Kidney (tissue), 13 donors: ENCODE measurements at regions not wholly inside any gene's neighbourhood (a gene's known extent, or its start where the extent isn't known, plus 50 kb on each side); places are given as distances from the start of the nearest gene placed in this dataset.
A peak's percentile ranks its signal among the peaks of the same experiment; 100 is the strongest.
"Not testable (repeated sequence)": the region's sequence is repeated elsewhere in the genome, so short reads cannot be mapped to it uniquely, and the experiment has no call there.

Experiments used
- DNase-seq, 5 donors: peaks; one replicate each; pipeline ENCODE4 v3.0.0-alpha.2; 2013 to 2020
- FAIRE-seq: peaks from 2 replicates; lab custom pipeline; 2012; peaks lifted over from hg19 to GRCh38; lab: Jason Lieb, UNC
- H3K27ac ChIP-seq, 2 donors: one replicate each; pipeline ENCODE4 v1.7.0; 2013; ENCODE audit warnings: low read depth in 2 of 2, low read length in 2 of 2, inconsistent platforms in 1 of 2
- H3K27me3 ChIP-seq: one replicate; pipeline ENCODE4 v1.7.1; 2013; ENCODE audit warnings: low read length, inconsistent platforms; ENCODE audit not compliant: control insufficient read depth, insufficient read depth
- H3K36me3 ChIP-seq, 3 donors: one replicate each; pipeline versions ENCODE4 v1.7.0 to v1.7.1; 2013; ENCODE audit warnings: low read length in 3 of 3, control low read depth in 1 of 3, inconsistent platforms in 1 of 3; ENCODE audit not compliant: insufficient read depth in 3 of 3, control insufficient read depth in 2 of 3
- H3K4me1 ChIP-seq, 3 donors: one replicate each; pipeline versions ENCODE4 v1.7.0 to v1.7.1; 2013; ENCODE audit warnings: low read length in 3 of 3, inconsistent platforms in 1 of 3, low read depth in 1 of 3; ENCODE audit not compliant: control insufficient read depth in 2 of 3, insufficient read depth in 2 of 3
- H3K4me3 ChIP-seq, 3 donors: one replicate each; pipeline versions ENCODE4 v1.7.0 to v1.8.1; 2013; ENCODE audit warnings: low read length in 3 of 3, control low read depth in 1 of 3, inconsistent platforms in 1 of 3
- H3K9ac ChIP-seq, 3 donors: one replicate each; pipeline versions ENCODE4 v1.7.0 to v1.7.1; 2013; ENCODE audit warnings: low read length in 3 of 3, control low read depth in 1 of 3, inconsistent platforms in 1 of 3
- H3K9me3 ChIP-seq, 3 donors: one replicate each; pipeline versions ENCODE4 v1.7.0 to v1.7.1; 2013; ENCODE audit warnings: low read length in 3 of 3, control low read depth in 1 of 3, inconsistent platforms in 1 of 3; ENCODE audit not compliant: control insufficient read depth in 2 of 3, insufficient read depth in 1 of 3
- intact Hi-C: fragments of 100-400 bp; cut with DNase I; formaldehyde crosslinking; loops from one replicate; pipeline ENCODE4 v1.11.1; 2022
- TF ChIP-seq, protein P1 (sequence below): IDR thresholded peaks from 3 replicates; pipeline ENCODE4 v1.5.1; 2012; ENCODE audit warnings: mild to moderate bottlenecking, moderate library complexity, borderline replicate concordance; ENCODE audit not compliant: insufficient read depth; ENCODE audit errors: extremely low read depth
- donor health status: control.
- donor health status: control.
- donor health status: control.
- donor health status: control.
- donor health status: control.
- donor health status: DM: yes; HTN: yes; CAD: no.
- donor health status: Normal renal cell carcinoma (clear cell type).

DNA sequence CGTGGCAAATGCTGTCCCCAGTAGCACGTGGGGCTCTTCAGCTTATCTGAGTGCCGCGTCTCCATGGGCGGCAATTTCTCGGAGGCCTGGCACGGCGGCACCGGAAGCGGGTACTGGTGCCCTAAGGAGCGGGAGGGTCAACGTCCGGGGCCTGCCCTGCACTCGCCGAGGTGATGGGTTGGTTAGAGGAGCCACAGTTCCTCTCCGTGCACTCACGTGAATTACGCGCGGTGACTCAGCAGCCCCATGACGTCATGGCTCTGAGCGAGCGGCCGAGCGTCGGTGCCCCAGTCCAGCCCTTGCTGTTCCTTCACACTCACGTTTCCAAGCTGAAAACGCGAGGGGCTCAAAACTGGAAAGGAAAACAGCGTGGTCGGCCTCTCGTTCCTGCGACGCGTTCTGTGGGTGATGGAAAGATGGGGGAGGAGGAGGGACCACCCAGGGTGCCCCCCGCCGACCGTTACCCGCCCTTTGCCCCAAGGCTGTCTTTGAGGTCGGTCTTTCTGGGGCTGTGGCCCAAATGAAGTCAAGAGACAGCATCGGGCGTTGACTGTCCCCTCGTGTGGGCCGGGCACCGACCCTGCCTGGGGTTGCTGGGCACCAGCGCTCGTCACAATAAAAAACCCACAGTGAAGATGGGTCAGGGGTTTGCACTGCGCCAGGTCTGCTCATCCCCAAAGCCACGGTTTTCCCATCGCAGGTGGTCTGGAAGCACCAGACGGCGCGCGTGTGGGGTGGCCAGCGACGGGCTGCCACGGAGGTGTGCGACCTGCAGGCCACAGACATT lies 70.4 kb upstream of the CFAP46 start:
- intact Hi-C loops = no loop called here
- FAIRE-seq = no peak
- TF ChIP-seq, protein P1, sequence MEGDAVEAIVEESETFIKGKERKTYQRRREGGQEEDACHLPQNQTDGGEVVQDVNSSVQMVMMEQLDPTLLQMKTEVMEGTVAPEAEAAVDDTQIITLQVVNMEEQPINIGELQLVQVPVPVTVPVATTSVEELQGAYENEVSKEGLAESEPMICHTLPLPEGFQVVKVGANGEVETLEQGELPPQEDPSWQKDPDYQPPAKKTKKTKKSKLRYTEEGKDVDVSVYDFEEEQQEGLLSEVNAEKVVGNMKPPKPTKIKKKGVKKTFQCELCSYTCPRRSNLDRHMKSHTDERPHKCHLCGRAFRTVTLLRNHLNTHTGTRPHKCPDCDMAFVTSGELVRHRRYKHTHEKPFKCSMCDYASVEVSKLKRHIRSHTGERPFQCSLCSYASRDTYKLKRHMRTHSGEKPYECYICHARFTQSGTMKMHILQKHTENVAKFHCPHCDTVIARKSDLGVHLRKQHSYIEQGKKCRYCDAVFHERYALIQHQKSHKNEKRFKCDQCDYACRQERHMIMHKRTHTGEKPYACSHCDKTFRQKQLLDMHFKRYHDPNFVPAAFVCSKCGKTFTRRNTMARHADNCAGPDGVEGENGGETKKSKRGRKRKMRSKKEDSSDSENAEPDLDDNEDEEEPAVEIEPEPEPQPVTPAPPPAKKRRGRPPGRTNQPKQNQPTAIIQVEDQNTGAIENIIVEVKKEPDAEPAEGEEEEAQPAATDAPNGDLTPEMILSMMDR = no peak
- Histone ChIP-seq H3K36me3 (no peaks in the 10 kb centered on the region), H3K27me3 (no peaks in the 10 kb centered on the region), H3K4me1 (peaks cover 0 to 4% (median 2%) of the 10 kb centered on the region in 3 donors), H3K9me3 (no peaks in the 10 kb centered on the region), H3K9ac (no peak overlapping the region), H3K27ac (no peak overlapping the region), H3K4me3 (no peak overlapping the region)
- DNase-seq = peak in 1 of 5 donors; percentile 71

DNA sequence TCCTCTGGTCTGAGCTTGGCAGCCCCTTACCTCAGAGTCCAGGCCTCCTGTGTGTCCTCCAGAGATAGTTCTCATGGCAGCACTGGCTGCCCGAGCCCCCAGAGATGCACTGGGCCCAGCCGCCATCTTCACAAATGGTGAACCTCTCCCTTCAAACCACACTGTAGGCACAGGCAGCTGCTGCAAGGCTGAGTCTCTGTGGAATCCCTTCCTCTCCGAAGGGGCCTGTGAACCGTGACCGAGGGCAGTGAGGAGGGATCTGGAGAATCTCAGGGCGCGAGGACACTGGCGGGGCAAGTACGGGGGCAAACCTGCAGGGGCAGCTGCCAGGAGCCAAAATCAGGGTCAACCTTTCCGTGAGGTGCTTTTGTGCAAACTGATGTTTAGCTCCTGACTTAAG lies 69.5 kb upstream of the CFAP46 start:
- H3K27ac ChIP-seq = no peak overlapping the region
- DNase-seq (peak in 4 of 5 donors; percentile 50 to 70 (median 56)), FAIRE-seq (no peak)
- no peaks in the 10 kb centered on the region for H3K27me3 ChIP-seq
- no peaks in the 10 kb centered on the region for H3K36me3 ChIP-seq
- peaks cover 0 to 4% (median 2%) of the 10 kb centered on the region in 3 donors for H3K4me1 ChIP-seq
- H3K4me3 ChIP-seq = no peak overlapping the region
- no peak overlapping the region for H3K9ac ChIP-seq
- H3K9me3 ChIP-seq = no peaks in the 10 kb centered on the region
- intact Hi-C loops = no loop called here
- TF ChIP-seq, protein P1 = no peak

DNA sequence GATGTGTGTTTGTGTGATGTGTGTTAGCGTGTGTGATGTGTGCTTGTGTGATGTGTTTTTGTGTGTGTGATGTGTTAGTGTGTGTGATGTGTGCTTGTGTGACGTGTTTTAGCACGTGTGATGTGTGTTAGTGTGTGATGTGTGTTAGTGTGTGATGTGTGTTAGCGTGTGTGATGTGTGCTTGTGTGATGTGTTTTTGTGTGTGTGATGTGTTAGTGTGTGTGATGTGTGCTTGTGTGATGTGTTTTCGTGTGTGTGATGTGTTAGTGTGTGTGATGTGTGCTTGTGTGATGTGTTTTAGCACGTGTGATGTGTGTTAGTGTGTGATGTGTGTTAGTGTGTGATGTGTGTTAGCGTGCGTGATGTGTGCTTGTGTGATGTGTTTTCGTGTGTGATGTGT lies 69.0 kb upstream of the CFAP46 start:
- H3K27ac ChIP-seq, FAIRE-seq, H3K9me3 ChIP-seq, H3K36me3 ChIP-seq, intact Hi-C loops, H3K4me3 ChIP-seq, H3K9ac ChIP-seq, H3K4me1 ChIP-seq, DNase-seq, H3K27me3 ChIP-seq: not testable (repeated sequence)

DNA sequence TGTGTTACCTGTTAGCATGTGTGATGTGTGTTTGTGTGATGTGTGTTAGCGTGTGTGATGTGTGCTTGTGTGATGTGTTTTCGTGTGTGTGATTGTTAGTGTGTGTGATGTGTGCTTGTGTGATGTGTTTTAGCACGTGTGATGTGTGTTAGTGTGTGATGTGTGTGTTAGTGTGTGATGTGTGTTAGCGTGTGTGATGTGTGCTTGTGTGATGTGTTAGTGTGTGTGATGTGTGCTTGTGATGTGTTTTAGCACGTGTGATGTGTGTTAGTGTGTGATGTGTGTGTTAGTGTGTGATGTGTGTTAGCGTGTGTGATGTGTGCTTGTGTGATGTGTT lies 68.4 kb upstream of the CFAP46 start:
- H3K4me3 ChIP-seq = peak overlapping the region in 1 of 3 donors; percentile 4
- intact Hi-C loops, H3K9me3 ChIP-seq, H3K9ac ChIP-seq, H3K4me1 ChIP-seq, DNase-seq, H3K27me3 ChIP-seq, H3K27ac ChIP-seq, H3K36me3 ChIP-seq: not testable (repeated sequence)
- peak; percentile 93 for FAIRE-seq
